Keratinocyte (primary cell): ENCODE measurements at regions not wholly inside any gene's neighbourhood (a gene's known extent, or its start where the extent isn't known, plus 50 kb on each side); places are given as distances from the start of the nearest gene placed in this dataset.
"Not testable (repeated sequence)": the region's sequence is repeated elsewhere in the genome, so short reads cannot be mapped to it uniquely, and the experiment has no call there.

Source experiments
- DNase-seq: peaks from one replicate; pipeline ENCODE4 v3.0.0-alpha.2; 2011; ENCODE audit warnings: low read depth, missing footprints, low spot score
- FAIRE-seq: peaks from 2 replicates; lab custom pipeline; 2011; peaks lifted over from hg19 to GRCh38; lab: Jason Lieb, UNC
- H2AFZ ChIP-seq: 2 replicates; pipeline ENCODE4 v1.6.0; 2012; ENCODE audit warnings: low read length, control low read depth, inconsistent platforms; ENCODE audit not compliant: control insufficient read depth
- H3K27ac ChIP-seq: 2 replicates; pipeline ENCODE4 v1.5.1; 2011; ENCODE audit warnings: low read length; ENCODE audit not compliant: control insufficient read depth, insufficient read depth
- H3K27me3 ChIP-seq: 3 replicates; pipeline ENCODE4 v1.6.0; 2011; ENCODE audit warnings: low read length; ENCODE audit not compliant: control insufficient read depth, insufficient read depth; ENCODE audit errors: extremely low read depth
- H3K36me3 ChIP-seq, 2 experiments: 2 replicates in 1 of 2; 3 replicates in 1 of 2; pipeline ENCODE4 v1.5.1; 2011; ENCODE audit warnings: low read length in 2 of 2, mild to moderate bottlenecking in 1 of 2; ENCODE audit not compliant: control insufficient read depth in 2 of 2, insufficient read depth in 2 of 2; ENCODE audit errors: extremely low read depth in 1 of 2
- H3K4me1 ChIP-seq: 3 replicates; pipeline ENCODE4 v1.5.1; 2011; ENCODE audit warnings: low read length; ENCODE audit not compliant: control insufficient read depth, insufficient read depth; ENCODE audit errors: extremely low read depth
- H3K4me2 ChIP-seq: 3 replicates; pipeline ENCODE4 v1.6.0; 2011; ENCODE audit warnings: low read depth, low read length; ENCODE audit not compliant: control insufficient read depth, insufficient read depth; ENCODE audit errors: extremely low read depth
- H3K4me3 ChIP-seq, 3 experiments: fragments of 200-600 bp in 1 of 3; sonication (generic) in 1 of 3; 2 replicates in 2 of 3; 3 replicates in 1 of 3; pipeline ENCODE4 v1.5.1; 2011 to 2016; ENCODE audit warnings: low read length in 3 of 3, mild to moderate bottlenecking in 3 of 3, control low read depth in 2 of 3, inconsistent platforms in 1 of 3, low read depth in 1 of 3, mixed read lengths in 1 of 3, mixed run types in 1 of 3, moderate library complexity in 1 of 3; ENCODE audit not compliant: control insufficient read depth in 2 of 3, insufficient read depth in 2 of 3; ENCODE audit errors: extremely low read depth in 1 of 3
- H3K79me2 ChIP-seq: 2 replicates; pipeline ENCODE4 v1.6.0; 2012; ENCODE audit warnings: low read length; ENCODE audit not compliant: control insufficient read depth, insufficient read depth
- H3K9ac ChIP-seq: 3 replicates; pipeline ENCODE4 v1.6.0; 2011; ENCODE audit warnings: low read length; ENCODE audit not compliant: control insufficient read depth, insufficient read depth; ENCODE audit errors: extremely low read depth
- H3K9me1 ChIP-seq: 3 replicates; pipeline ENCODE4 v1.6.0; 2011; ENCODE audit warnings: low read length; ENCODE audit not compliant: control insufficient read depth, insufficient read depth; ENCODE audit errors: extremely low read depth
- H3K9me3 ChIP-seq: 2 replicates; pipeline ENCODE4 v1.5.1; 2012; ENCODE audit warnings: low read depth, low read length; ENCODE audit not compliant: control insufficient read depth
- H4K20me1 ChIP-seq: 3 replicates; pipeline ENCODE4 v1.6.0; 2011; ENCODE audit warnings: low read length; ENCODE audit not compliant: control insufficient read depth, insufficient read depth; ENCODE audit errors: extremely low read depth
- CTCF ChIP-seq, 3 experiments: IDR thresholded peaks in 1 of 3; conservative IDR thresholded peaks in 1 of 3; optimal IDR thresholded peaks in 1 of 3; 2 replicates in 2 of 3; 3 replicates in 1 of 3; pipeline versions ENCODE3 to v1.5.1; 2011; ENCODE audit warnings: low read length in 3 of 3, mild to moderate bottlenecking in 3 of 3, moderate library complexity in 2 of 3, control low read depth in 1 of 3, inconsistent platforms in 1 of 3; ENCODE audit not compliant: insufficient read depth in 2 of 3; ENCODE audit errors: extremely low read depth in 1 of 3
- EZH2 ChIP-seq: IDR thresholded peaks from one replicate; pipeline ENCODE4 v1.6.1; 2012; ENCODE audit warnings: inconsistent platforms, mild to moderate bottlenecking, low read length, moderate library complexity
- dilution Hi-C: fragments of 300-500 bp; cut with MboI; formaldehyde crosslinking; loops from one replicate; pipeline ENCODE4 v1.7.0; 2020; ENCODE audit warnings: low sequenced_read_pairs; ENCODE audit not compliant: extremely low pct_ligation_motif_present

GRCh38 chr11:106523921-106524320, 446.5 kb downstream of the AASDHPPT start:
- Histone ChIP-seq H3K4me3 (no peak overlapping the region), H3K4me1 (no peaks in the 10 kb centered on the region), H3K36me3 (no peaks in the 10 kb centered on the region), H4K20me1 (no peaks in the 10 kb centered on the region), H2AFZ (no peak overlapping the region), H3K79me2 (no peaks in the 10 kb centered on the region), H3K9me3 (no peaks in the 10 kb centered on the region), H3K4me2 (no peak overlapping the region), H3K27ac (no peak overlapping the region), H3K9me1 (no peaks in the 10 kb centered on the region), H3K27me3 (no peaks in the 10 kb centered on the region), H3K9ac (no peak overlapping the region)
- dilution Hi-C loops: no loop called here
- TF ChIP-seq EZH2: no peak
- no peak for TF ChIP-seq CTCF (optimal IDR thresholded peaks at IDR 0.05 in 1 of 3, IDR thresholded peaks at IDR 0.05 in 1 of 3, conservative IDR thresholded peaks at IDR 0.05 in 1 of 3; ENCODE audit: extremely low read depth in 1 of 3, insufficient read depth in 2 of 3, low read length in 3 of 3)
- FAIRE-seq (no peak), DNase-seq (no peak)

GRCh38 chr11:106524436-106524835, 447.0 kb downstream of the AASDHPPT start:
- Histone ChIP-seq H3K9me1 (no peaks in the 10 kb centered on the region), H3K4me1 (no peaks in the 10 kb centered on the region), H3K79me2 (no peaks in the 10 kb centered on the region), H3K4me3 (no peak overlapping the region), H3K4me2 (no peak overlapping the region), H3K9ac (no peak overlapping the region), H4K20me1 (no peaks in the 10 kb centered on the region), H2AFZ (no peak overlapping the region), H3K27me3 (no peaks in the 10 kb centered on the region), H3K36me3 (no peaks in the 10 kb centered on the region), H3K27ac (no peak overlapping the region), H3K9me3 (no peaks in the 10 kb centered on the region)
- no peak for TF ChIP-seq EZH2
- TF ChIP-seq CTCF (optimal IDR thresholded peaks at IDR 0.05 in 1 of 3, IDR thresholded peaks at IDR 0.05 in 1 of 3, conservative IDR thresholded peaks at IDR 0.05 in 1 of 3; ENCODE audit: extremely low read depth in 1 of 3, insufficient read depth in 2 of 3, low read length in 3 of 3): no peak
- dilution Hi-C loops: no loop called here
- DNase-seq (no peak), FAIRE-seq (no peak)

- H3K9me3 ChIP-seq, H3K4me3 ChIP-seq, H2AFZ ChIP-seq, H3K36me3 ChIP-seq, H3K79me2 ChIP-seq, H3K27ac ChIP-seq, H4K20me1 ChIP-seq, DNase-seq, H3K9ac ChIP-seq, dilution Hi-C loops, H3K9me1 ChIP-seq, FAIRE-seq, H3K4me1 ChIP-seq, H3K27me3 ChIP-seq, H3K4me2 ChIP-seq: not testable (repeated sequence)
Observed at GRCh38 chr11:106531648-106532047, 454.2 kb downstream of the AASDHPPT start.
